Medulla oblongata (tissue), 1 donor: ENCODE measurements at regions not wholly inside any gene's neighbourhood (a gene's known extent, or its start where the extent isn't known, plus 50 kb on each side); places are given as distances from the start of the nearest gene placed in this dataset.
"Not testable (repeated sequence)": the region's sequence is repeated elsewhere in the genome, so short reads cannot be mapped to it uniquely, and the experiment has no call there.

Source experiments
- DNase-seq: peaks from one replicate; pipeline ENCODE4 v3.0.0-alpha.2; 2015; ENCODE audit errors: extremely low spot score

GRCh38 chr1:163571950-163572349 is 250.2 kb downstream of the NUF2 start:
- no peak for DNase-seq

- no peak for DNase-seq
Measured at GRCh38 chr1:163574119-163574518, 252.4 kb downstream of the NUF2 start.

- no peak for DNase-seq
Measured at GRCh38 chr1:163580926-163581325, 259.2 kb downstream of the NUF2 start.

- DNase-seq, result no peak
Measured at GRCh38 chr1:163583661-163584181, 262.0 kb downstream of the NUF2 start.

- DNase-seq, result no peak
Measured at GRCh38 chr1:163585796-163586195, 264.0 kb downstream of the NUF2 start.

- no peak for DNase-seq
Measured at GRCh38 chr1:163588796-163589195, 267.0 kb downstream of the NUF2 start.

GRCh38 chr1:163589735-163590134 is 268.0 kb downstream of the NUF2 start:
- no peak for DNase-seq

- not testable (repeated sequence) for DNase-seq
Measured at GRCh38 chr1:163591131-163591530, 269.4 kb downstream of the NUF2 start.

GRCh38 chr1:163592623-163593022 is 270.9 kb downstream of the NUF2 start:
- not testable (repeated sequence) for DNase-seq

- not testable (repeated sequence) for DNase-seq
Measured at GRCh38 chr1:163596106-163596505, 274.4 kb downstream of the NUF2 start.

GRCh38 chr1:163596541-163597258 is 274.9 kb downstream of the NUF2 start:
- DNase-seq, result no peak

- DNase-seq, result no peak
Measured at GRCh38 chr1:163604321-163604720, 282.6 kb downstream of the NUF2 start.

- DNase-seq, result no peak
Measured at GRCh38 chr1:163604896-163605295, 283.1 kb downstream of the NUF2 start.

- DNase-seq, result no peak
Measured at GRCh38 chr1:163608979-163609378, 287.2 kb downstream of the NUF2 start.

GRCh38 chr1:163609858-163610257 is 288.1 kb downstream of the NUF2 start:
- DNase-seq, result no peak

- DNase-seq, result no peak
Measured at GRCh38 chr1:163610486-163610885, 288.7 kb downstream of the NUF2 start.

GRCh38 chr1:163614361-163614760 is 292.6 kb downstream of the NUF2 start:
- DNase-seq, result no peak

GRCh38 chr1:163628034-163628773 is 306.4 kb downstream of the NUF2 start:
- DNase-seq, result no peak

- DNase-seq, result no peak
Measured at GRCh38 chr1:163632269-163632668, 310.5 kb downstream of the NUF2 start.

- DNase-seq, result no peak
Measured at GRCh38 chr1:163633366-163633765, 311.6 kb downstream of the NUF2 start.

- not testable (repeated sequence) for DNase-seq
Measured at GRCh38 chr1:163645676-163646075, 323.9 kb downstream of the NUF2 start.

GRCh38 chr1:163650624-163651023 is 328.9 kb downstream of the NUF2 start:
- no peak for DNase-seq

GRCh38 chr1:163652441-163652840 is 330.7 kb downstream of the NUF2 start:
- DNase-seq, result no peak
